ENCODE measurements at regions not wholly inside any gene's neighbourhood (a gene's known extent, or its start where the extent isn't known, plus 50 kb on each side); places are given as distances from the start of the nearest gene placed in this dataset.

DNA sequence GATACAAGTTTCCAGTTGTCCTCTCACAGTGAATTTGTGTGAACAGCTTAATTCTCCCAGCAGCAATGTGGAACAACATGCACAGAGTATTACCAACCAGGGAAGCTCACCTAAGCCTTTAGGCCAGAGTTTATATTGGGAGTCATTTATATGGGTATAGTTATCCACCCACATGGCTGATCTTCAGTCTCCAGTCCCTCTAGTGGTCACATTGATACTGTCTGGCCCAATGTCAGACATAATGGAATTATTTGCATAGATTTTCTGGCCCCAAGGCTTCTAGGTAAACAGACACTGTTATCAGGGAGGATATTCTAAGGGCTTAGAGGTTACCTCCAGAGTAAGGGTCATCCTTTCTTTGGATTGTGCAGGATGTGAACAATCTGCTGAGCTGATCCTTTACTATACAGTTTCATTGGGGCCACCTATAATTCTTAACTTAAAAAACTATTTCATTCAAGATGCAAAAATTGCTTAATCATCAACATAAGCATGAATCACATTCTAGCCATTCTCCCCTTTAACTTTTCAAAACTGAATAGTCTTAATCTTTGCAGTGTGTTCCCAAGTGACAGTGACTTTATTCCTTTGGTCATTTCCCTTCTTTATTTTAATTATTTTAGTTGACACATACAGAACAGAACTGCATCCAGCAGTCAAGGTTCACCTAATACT lies 210.9 kb downstream of the LTN1 start:
- no peak for DNase-seq

DNA sequence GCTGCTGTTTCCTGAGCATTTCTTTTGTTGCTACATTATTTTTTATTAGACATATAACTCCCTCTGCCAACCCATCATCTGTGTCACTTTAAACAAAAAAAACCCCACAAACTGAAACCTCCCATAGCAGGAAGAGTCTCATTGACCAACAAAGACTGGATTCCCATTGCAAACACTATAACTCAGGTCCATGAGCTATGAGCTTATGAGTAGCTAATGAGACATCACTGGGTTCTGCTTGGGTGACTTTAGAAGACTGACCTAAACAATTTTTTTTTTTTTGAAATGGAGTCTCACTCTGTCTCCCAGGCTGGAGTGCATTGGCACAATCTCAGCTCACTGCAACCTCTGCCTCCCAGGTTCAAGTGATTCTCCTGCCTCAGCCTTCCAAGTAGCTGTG lies 212.8 kb downstream of the LTN1 start:
- no peak for DNase-seq

DNA sequence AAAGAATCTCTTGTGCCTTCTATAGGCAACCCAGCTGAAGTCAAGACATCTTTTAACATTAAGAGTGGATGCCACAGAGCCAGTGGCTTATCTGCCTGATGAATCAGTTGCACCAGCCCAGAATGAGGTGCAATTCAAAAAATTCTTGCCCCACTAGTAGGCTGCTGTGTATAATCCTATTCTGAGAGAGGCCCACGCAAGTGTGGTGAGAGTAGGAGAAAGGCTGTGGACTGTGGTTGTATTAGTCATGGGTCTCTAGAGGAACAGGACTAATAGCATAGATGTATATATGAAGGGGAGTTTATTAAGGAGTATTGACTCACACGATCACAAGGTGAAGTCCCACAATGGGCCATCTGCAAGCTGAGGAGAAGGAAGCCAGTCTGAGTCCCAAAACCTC lies 216.4 kb downstream of the LTN1 start:
- DNase-seq, result no peak

DNA sequence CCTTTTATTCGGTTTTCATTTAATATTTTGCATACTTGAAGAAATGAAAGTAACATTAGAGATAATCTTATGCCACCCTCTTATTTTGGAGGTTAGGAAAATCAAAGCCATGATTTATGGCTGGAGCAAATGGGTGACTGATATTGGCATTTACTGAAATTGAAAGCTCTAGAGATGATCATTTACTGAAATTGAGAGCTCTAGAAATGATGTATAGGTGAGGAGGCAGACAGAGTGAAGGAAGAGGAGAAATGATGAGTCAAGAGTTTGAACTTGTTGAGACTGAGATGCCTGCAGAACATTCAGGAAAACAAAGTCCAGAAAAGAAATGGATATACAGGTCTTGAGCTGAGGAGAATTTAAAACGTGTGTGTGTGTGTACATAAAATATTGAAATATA lies 217.6 kb downstream of the LTN1 start:
- no peak for DNase-seq

DNA sequence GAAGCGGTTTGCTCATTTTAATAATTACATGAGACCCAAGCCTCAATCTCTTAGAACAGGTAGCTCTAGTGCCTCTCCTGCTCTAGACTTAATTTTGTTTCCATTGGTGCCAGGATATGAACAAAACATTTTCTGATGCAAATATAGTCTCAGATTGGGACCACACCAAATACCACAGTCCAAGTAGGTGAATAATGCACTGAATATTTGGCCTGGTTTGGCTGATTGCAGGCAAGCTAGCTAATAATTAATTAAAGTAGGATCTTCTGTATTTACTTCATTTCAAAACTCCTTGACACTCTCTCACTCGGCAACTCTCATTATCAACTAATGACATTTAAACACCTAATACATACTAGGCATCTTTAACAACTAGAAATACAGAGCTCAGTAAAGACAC lies 219.6 kb downstream of the LTN1 start:
- DNase-seq, result no peak

DNA sequence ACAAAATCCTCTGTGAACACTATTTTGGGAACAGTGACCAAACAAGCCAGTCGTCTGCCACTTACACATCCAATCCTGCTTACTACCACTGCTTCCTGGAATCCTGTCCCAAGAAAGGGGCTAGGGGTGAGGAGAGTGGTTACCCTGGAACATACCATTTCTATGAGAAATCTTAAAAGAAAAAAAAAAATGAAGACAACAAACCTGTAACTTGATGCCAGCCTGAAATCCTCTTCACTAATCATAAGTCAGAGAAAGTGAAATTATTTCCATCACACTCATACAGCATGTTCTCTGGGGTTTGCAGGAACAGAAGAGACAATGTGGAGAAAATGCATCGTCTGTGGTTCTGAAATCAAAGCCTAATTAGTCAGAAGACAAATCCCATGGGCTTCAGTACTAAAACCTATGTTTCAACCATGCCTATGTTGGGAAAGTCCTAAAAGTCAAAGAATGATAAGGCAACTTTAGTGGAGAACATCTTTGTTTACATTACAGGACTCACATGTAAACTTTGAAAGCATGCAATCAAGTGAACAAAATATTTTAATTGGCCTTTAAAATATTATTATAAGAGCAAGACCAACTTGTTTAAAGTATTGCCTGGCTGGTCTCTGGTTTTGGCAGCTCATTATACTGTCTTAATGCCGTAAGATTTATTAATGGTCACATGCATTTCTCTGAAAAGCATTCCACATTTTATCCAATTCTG lies 220.7 kb downstream of the LTN1 start:
- no peak for DNase-seq

DNA sequence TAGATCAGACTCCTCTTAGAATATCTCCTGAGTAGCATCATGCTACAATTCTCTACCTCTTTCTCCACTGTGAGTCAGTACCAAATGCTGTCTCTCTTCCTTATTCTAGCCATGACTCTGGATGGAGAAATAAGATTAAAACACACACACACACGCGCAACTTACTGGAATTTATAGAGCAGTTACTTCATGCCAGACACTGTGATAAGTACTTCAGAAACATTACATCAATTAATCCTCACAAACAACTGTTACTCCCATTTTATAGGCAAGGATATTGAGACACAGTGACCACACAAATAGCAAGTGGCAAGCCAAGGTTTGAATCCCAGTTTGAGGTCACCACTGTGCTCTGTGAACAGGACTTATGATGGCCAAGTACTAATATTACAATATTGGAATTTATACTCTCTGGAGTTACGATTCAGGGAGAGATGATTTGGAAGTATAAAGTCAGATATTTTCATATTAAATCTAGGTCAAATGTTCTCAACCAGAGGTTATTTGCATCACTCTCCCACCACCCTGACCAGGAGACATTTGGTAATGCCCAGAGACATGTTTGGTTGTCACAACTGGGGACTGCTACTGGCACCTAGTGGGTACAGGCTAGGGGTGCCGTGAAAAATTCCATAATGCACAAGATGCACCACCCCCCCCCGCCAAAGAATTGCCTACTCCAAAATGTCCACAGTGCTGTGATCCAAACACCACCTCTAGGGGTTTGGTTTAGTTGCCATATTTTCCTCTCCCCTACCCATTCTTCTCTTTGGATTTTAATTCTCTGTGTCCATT lies 221.6 kb downstream of the LTN1 start:
- no peak for DNase-seq

DNA sequence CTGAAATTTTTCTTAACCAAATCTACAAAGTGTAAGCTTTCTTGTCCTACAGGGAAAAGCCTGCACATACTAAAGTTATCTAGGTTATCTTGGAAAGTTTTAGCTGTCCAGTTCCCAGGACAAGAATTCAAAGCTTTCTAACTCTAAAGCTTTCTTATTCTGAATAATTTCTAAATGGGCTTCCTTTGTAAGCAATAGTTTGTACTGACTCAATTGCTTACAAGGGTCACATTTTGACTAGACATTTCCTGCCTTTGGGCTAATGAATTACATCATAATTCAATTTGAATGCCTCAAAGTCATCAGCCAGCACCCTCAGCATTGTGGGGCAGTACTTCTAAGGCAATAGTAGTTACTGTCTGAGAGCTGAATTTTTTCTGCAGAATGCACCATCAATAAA lies 223.0 kb downstream of the LTN1 start:
- no peak for DNase-seq

DNA sequence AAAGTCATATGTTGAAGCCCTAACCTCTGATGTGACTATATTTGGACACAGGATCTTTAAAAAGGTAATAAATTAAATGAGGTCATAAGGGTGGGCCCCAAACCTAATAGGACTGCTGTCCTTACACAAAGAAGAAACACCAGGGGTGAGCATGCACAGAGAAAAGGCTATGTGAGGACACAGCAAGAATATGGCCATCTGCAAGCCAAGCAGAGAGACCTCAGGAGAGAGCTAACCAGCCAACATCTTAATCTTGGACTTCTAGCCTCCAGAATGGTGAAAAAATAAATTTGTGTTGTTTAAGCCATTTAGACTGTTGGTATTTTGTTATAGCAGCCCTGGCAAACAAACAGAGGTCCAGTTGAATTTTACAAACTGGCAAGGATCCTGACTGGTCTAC lies 223.9 kb downstream of the LTN1 start:
- no peak for DNase-seq

DNA sequence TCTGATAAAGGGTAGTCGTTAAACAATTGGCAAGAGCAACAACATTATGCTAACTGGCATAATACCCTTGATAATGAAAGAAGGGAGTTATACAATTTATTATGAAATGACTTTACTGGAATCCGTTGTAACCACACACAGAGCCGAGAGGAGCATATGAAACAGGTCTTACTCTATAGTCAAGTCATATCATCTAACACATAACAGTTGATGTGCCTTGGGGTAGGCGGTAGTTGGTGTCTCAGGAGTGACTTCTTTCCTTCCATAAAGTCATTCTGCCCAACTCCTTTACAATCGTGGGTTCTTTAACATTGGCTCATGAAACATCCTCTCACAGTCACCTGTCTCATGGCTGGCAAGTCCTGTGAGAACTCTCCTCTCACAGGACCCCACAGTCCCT lies 225.2 kb downstream of the LTN1 start:
- no peak for DNase-seq

DNA sequence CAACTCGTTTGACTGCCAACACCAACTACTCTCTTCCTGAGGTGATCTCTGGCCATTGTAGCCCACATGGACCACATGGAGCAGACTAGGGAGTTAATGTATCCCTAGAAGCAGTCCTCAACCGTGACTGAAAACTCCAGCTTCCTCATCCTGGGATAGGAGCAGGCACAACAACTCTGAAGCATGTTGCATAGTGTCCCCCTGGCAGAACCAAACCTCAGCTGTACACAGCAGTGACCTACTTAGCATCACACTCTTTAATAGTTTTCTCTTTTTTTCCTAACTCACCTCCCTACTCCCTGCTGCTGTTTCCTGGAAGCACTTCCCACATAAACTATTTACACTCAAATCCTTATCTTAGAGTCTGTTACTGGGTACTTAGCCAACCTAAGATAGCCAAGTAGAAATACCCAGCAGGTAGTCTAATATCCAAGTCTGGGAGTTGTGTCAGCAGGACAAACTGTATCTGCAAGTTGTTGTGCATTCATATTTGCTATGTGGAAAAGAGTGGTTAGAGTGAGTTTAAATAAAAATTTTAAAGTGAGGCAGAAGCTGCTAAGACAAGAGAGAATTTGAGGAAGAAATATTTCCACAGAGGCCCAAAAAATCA lies 228.8 kb downstream of the LTN1 start:
- DNase-seq, result no peak

DNA sequence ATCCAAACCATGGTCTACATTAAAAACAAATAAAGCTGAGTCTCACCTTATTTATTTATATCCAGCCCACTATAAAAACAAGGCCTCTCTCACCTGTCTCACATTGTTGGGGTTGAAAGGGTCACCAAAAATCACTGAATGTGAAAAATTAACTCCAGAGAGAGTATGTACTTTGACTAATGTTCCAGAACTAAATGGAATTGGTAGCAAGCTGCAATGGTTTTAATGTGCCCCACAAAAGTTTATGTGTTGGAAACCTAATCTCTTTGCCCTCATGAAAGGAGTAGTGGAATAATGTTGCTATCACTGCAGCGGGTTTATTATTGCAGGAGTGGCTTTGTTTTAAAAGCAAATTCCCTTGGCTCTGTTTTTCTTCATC lies 230.3 kb downstream of the LTN1 start:
- no peak for DNase-seq

DNA sequence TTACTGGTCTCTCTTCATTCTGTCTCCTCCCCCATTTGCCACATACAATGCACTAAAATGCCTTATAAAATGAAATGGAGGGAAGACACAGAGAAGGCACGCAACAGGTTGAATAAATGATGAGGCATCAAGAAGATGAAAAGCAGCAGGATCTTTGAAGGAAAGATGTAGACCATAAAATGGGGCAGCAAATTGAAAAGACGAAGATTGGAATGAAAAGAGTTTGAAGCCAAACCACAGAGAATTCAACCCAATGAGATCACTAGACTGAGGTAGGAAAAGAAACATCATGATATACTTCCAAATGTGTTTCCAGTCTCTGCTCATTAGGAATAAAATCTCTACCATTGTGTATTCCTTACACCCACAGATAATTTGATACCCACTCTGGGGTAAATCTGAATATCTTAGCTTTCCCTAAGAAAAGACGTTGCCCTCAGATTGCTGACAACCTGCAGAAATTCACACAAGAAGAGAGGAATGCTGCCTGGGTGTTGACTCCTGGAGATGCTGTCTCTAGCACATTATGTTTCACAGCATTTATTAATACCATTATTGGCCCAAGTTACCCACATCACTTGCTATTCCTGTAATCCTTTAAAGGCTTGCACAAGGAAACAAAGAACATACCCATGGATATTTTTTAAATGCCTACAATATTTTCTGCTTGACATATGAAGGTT lies 230.9 kb downstream of the LTN1 start:
- no peak for DNase-seq

DNA sequence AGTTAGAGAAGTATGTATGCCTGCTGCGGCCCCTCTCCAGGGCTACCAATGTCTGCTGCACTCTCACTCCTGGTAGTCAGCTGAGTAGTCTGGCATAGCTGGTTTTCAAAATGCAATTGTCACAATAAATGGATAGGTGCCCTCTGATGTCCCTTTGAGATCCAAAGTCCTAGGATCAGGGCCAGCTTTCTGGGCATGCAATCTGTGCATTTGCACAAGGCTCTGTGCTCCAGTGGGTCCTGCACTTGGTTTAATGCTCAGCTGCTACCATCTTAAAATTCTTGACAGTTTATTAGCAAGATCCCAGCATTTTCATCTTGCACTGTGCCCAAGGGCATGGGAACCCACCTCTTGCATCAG lies 233.8 kb downstream of the LTN1 start:
- no peak for DNase-seq

DNA sequence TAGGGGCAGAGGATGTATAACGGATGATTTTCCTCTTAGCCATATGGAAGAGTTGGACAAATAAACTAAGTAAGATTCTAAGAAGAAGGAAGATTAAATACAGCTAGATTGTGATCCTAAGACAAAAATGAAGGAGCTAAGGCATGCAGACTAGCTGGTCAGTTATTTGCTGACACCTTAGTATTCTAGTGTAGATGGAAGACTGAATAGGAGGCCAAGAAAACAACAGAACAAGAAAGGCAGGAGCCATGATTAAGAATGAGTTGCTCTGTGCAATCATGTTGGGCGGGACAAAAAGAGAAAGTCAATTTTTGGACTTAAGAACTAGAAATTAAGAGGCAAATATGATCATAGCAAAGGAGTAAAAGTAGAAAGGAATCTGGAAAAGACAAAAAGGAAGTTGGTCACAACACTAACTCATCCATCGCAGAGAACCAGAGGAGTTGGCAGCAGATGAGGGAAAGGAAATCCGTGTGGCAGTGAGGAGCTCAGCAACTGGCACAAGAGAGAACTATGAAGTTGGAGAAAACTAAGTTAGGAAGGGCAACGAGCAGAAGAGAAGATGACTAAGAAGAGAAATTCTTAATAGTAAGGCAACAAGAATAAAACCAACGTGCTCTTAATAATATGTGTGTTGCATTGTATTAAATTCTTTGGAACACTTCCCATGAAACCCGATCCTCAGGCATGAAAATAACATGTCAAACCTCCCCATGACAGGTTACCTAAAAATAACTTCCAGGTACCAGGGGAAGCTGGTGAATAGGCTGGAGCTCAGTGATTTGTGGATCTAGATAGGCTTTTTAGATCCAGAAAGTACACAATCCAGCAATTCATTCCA lies 234.4 kb downstream of the LTN1 start:
- DNase-seq, result no peak

DNA sequence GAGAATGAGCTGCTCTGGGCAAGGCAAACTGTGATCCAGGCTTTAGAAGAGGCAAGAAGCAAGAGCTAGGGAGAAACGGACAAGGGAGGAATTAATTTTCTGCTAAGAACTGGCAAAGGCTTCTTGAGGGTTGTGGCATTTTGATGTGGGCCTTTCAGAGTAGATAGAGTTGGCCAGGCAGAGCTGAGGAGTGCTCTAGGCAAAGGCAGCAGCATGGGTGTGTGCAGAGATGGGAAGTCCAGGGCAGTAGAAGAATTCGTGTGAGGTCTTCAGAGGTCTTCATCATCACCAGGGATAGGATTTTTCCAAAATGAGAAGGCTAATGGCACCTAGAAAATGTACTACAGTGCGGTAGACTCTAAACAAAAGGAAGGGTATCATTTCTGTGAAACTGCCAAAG lies 237.8 kb downstream of the LTN1 start:
- no peak for DNase-seq

DNA sequence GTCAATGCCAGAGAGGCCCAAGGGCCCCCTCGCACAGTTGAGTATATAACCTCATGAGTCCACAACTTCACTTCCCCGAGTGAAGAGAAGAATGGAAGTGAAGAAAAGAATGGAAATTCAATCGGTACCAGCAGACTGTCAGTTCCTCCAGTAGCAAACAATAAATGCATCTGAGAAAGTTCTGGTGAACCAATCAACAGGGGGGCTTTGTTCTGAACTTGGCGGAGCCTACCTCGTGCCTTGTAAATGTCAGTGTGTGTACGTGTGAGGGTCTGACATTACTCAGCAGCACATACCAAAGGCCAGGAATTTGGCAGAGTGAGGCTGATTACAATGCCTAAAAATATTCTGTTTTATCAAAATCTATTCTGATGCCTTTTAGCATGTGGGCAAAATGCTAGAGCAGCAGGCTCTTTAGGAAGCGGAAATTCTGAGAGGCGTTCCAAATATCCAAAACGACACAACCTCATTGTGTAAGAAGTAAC lies 238.5 kb downstream of the LTN1 start:
- DNase-seq, result no peak

DNA sequence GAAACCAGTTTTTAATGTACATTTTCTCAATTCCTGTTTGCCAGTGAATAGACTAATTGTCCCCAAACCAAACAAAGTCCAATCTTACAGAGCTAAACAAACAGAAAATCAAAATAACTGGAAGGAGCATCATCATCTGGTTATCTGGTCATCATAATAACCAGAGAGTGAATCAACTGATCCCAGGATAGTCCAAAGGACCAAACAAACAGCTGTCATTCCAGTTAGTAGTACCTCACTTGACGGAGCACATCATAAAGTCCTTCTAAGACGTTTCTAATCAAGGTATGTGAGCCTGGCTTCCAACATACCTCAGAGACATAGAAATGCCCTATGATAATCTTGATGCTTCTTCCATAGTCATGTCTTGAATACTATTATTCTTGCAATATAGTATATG lies 240.5 kb downstream of the LTN1 start:
- no peak for DNase-seq

DNA sequence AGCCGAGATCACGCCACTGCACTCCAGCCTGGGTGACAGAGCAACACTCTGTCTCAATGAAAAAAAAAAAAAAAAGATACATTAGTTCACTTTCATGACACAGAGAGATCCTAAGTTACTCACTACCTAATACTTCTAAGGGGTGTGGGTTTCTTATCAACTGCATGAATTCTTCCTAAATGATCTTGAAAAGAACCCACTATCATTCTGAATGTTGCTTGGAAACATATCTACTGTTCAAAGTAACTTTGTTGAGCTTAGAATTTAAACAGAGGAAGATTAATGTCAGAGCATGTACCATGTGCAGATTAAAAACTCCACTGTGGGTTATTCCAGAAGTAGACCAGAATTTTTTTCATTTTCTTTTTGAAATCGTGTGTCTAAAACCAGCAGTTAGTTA lies 241.5 kb downstream of the LTN1 start:
- DNase-seq, result no peak

DNA sequence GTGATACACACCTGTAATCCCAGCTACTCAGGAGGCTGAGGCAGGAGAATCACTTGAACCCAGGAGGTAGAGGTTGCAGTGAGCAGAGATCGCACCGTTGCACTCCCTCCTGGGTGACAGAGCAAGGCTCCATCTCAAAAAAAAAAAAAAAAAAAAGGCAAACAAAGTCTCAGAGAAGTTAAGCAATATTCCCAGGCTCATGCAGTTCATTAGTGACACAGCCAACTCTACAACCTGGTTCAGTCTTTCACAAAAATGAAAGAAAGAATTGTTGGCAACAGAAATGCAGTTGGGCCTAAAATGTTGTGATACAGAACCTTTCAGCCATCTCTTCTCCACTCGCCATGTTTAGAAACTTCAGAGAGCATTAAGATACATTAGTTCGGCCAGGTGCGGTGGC lies 242.1 kb downstream of the LTN1 start:
- no peak for DNase-seq

DNA sequence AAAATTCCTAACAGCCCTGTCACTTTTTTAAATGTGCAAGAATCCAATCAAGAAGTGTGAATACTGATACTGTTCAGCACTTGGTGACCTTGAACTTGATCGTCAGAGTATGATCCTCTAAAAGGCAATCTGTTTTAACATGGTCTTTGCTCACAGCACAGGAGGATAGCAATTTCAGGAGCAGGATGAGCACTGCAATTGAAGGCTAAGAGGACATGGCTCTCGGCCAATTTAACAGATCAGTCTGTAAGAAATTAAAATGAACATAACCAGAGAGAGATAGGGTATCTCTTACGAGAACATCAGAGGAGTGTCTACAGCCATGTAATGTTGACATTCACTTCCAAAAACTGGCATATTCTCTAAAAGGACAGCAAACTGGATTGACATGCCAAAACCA lies 243.1 kb downstream of the LTN1 start:
- DNase-seq, result no peak

DNA sequence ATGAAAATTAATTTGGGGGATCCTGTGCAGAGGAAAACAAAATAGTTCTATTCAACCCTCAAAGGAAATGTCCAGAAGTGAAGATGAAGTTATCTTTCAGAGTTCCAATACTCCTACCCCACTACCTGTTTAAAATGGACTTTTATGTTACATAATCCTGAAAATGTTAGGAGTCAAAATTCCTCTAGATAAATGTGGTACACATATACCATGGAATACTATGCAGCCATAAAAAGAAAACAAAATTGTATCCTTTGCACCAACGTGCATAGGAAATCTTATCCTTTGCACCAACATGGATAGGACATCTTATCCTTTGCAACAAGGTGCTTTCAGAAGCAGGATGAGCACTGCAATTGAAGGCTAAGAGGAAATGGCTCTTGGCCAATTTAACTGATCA lies 245.2 kb downstream of the LTN1 start:
- no peak for DNase-seq

Data from CD4-positive, alpha-beta T cell treated with Interferon gamma for 1 hour (primary cell).